Cardiac fibroblast (primary cell): ENCODE measurements at regions not wholly inside any gene's neighbourhood (a gene's known extent, or its start where the extent isn't known, plus 50 kb on each side); places are given as distances from the start of the nearest gene placed in this dataset.

Experiments
- DNase-seq, 2 donors: peaks; one replicate each; pipeline versions ENCODE4 v3.0.0 to v3.0.0-alpha.2; 2010; ENCODE audit warnings: low read depth in 2 of 2
- H3K4me3 ChIP-seq, 2 donors: replicated peaks in 1 of 2; 1 replicate in 1 of 2; 2 replicates in 1 of 2; pipeline ENCODE4 v1.5.1; 2011; ENCODE audit warnings: low read depth in 2 of 2, low read length in 2 of 2, mild to moderate bottlenecking in 2 of 2, moderate library complexity in 1 of 2
- TF ChIP-seq, protein P1 (sequence below): IDR thresholded peaks from one replicate; pipeline ENCODE4 v1.5.1; 2011; ENCODE audit warnings: low read depth, mild to moderate bottlenecking, low read length, inconsistent platforms

DNA sequence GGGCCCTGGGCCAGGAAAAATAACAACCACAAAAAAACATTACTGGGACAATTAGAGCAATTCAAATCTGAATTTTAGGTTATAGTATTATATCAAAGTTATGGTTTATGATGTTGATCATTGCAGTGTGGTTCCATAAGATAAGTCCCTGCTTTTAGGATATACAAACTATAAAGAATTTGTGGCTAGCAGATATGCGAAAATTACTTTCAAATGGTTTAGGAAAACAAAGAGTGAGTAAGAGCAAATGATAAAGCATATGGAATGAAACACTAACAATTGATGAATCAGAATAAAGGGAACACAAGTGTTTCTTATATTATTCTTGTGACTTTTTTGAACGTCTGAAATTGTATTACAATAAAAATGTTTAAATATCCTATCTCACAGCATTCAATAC lies 64.4 kb upstream of the HECTD2 start:
- TF ChIP-seq, protein P1, sequence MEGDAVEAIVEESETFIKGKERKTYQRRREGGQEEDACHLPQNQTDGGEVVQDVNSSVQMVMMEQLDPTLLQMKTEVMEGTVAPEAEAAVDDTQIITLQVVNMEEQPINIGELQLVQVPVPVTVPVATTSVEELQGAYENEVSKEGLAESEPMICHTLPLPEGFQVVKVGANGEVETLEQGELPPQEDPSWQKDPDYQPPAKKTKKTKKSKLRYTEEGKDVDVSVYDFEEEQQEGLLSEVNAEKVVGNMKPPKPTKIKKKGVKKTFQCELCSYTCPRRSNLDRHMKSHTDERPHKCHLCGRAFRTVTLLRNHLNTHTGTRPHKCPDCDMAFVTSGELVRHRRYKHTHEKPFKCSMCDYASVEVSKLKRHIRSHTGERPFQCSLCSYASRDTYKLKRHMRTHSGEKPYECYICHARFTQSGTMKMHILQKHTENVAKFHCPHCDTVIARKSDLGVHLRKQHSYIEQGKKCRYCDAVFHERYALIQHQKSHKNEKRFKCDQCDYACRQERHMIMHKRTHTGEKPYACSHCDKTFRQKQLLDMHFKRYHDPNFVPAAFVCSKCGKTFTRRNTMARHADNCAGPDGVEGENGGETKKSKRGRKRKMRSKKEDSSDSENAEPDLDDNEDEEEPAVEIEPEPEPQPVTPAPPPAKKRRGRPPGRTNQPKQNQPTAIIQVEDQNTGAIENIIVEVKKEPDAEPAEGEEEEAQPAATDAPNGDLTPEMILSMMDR, result no peak
- DNase-seq, result peak in 1 of 2 donors; percentile 57
- no peak overlapping the region for H3K4me3 ChIP-seq

- TF ChIP-seq, protein P1, result no peak
- peak in 1 of 2 donors; percentile 58 for DNase-seq
- no peak overlapping the region for H3K4me3 ChIP-seq
These were observed 62.6 kb upstream of the HECTD2 start for GRCh38 chr10:91347529-91347928.

GRCh38 chr10:91349381-91349780 lies 60.8 kb upstream of the HECTD2 start:
- DNase-seq, result peak; percentile 93 to 98
- TF ChIP-seq, protein P1, result no peak
- H3K4me3 ChIP-seq, result no peak overlapping the region

- TF ChIP-seq, protein P1, result no peak
- DNase-seq, result peak; percentile 37 to 68
- no peak overlapping the region for H3K4me3 ChIP-seq
These were observed 59.5 kb upstream of the HECTD2 start for GRCh38 chr10:91350651-91351081.

- no peak overlapping the region for H3K4me3 ChIP-seq
- DNase-seq, result no peak
- TF ChIP-seq, protein P1, result no peak
These were observed 57.4 kb upstream of the HECTD2 start for GRCh38 chr10:91352760-91353159.

DNA sequence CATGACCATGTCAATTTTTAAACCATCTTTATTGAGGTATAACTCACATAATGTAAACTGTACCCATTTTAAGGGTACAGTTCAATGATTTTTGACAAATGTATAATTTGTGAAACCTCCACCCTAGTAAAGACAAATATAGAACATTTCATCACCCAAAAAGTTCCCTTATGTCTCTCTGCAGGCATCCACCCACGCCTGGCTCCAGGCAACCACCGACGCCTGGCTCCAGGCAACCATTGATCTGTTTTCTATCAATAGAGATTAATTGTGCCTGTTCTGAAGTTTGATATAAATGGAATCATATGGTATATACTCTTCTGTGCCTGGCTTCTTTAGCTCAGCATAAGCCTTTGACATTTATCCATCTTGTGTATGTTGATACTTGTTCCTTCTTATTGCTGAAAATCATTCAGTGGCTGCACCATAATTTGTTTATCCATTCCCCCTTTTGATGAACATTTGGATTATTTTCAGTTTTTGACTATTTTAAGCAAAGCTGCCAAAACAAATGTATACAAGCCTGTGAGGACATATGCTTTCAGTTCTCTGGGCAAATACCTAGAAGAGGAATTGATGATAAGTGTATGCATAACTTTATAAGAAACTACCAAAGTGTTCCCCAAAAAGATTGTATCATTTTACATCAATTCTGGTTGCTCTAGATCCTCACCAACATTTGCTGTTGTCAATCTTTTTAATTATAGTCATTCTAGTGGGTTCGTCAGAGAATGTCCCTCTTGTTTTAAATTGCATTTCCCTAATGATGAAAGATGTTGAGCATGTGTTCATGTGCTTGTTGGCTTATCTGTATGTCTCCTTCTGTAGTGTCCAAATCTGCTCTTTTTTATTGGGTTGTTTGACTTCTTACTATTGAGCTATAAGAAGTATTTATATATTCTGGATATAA lies 55.7 kb upstream of the HECTD2 start:
- DNase-seq, result no peak
- H3K4me3 ChIP-seq, result no peak overlapping the region
- TF ChIP-seq, protein P1, result no peak

- TF ChIP-seq, protein P1, result no peak
- no peak for DNase-seq
- no peak overlapping the region for H3K4me3 ChIP-seq
These were observed 54.1 kb upstream of the HECTD2 start for GRCh38 chr10:91355998-91356397.
